PC-3 (cell line): ENCODE measurements at regions not wholly inside any gene's neighbourhood (a gene's known extent, or its start where the extent isn't known, plus 50 kb on each side); places are given as distances from the start of the nearest gene placed in this dataset.

ENCODE experiments used
- ATAC-seq: fragments of 200-7000 bp; cut with Tn5 transposase; 2 replicates; pipeline ENCODE4 v1.9.1; 2020; ENCODE audit warnings: mild to moderate bottlenecking, moderate library complexity
- BruUV-seq: library from RNA; stranded (reverse); fragments of 400-500 nt; replicated peaks from 2 replicates; lab custom pipeline; 2021; lab: Mats Ljungman, UMichigan
- CTCF ChIA-PET: fragments of 300-600 bp; sonication (Branson Sonifier 250); formaldehyde crosslinking; loops from one replicate; lab custom pipeline; 2022; ENCODE audit warnings: antibody characterized with exemption; lab: Charles Lee
- POLR2A ChIA-PET: fragments of 300-600 bp; sonication (Branson Sonifier 250); formaldehyde crosslinking; loops from one replicate; lab custom pipeline; 2022; ENCODE audit warnings: antibody characterized with exemption; ENCODE audit not compliant: unreplicated experiment; lab: Charles Lee
- DNase-seq: peaks from one replicate; pipeline ENCODE4 v3.0.0-alpha.2; 2015
- H2AFZ ChIP-seq: fragments of 300-600 bp; sonication (generic); 2 replicates; pipeline ENCODE4 v1.6.0; 2016; ENCODE audit warnings: antibody characterized with exemption, low read length
- H3F3A ChIP-seq: fragments of 300-600 bp; sonication (generic); one replicate; pipeline ENCODE4 v1.6.0; 2017; ENCODE audit warnings: antibody characterized with exemption, low read length, control low read depth, mild to moderate bottlenecking; ENCODE audit not compliant: unreplicated experiment
- H3K27ac ChIP-seq: fragments of 300-600 bp; sonication (generic); 2 replicates; pipeline ENCODE4 v1.5.1; 2016; ENCODE audit warnings: mild to moderate bottlenecking, low read length
- H3K27me3 ChIP-seq: fragments of 300-600 bp; sonication (generic); 2 replicates; pipeline ENCODE4 v1.6.1; 2016; ENCODE audit warnings: low read length, mixed read lengths
- H3K36me3 ChIP-seq: fragments of 300-600 bp; sonication (generic); 2 replicates; pipeline ENCODE4 v1.6.1; 2016; ENCODE audit warnings: low read depth, mixed run types, low read length, mixed read lengths
- H3K4me1 ChIP-seq: fragments of 300-600 bp; sonication (generic); 2 replicates; pipeline ENCODE4 v1.5.1; 2016; ENCODE audit warnings: low read length; ENCODE audit not compliant: insufficient read depth
- H3K4me2 ChIP-seq: fragments of 300-600 bp; sonication (generic); 2 replicates; pipeline ENCODE4 v1.6.0; 2016; ENCODE audit warnings: low read length
- H3K4me3 ChIP-seq: fragments of 300-600 bp; sonication (generic); 2 replicates; pipeline ENCODE4 v1.5.1; 2016; ENCODE audit warnings: mild to moderate bottlenecking, low read length, mixed read lengths
- H3K79me2 ChIP-seq: fragments of 300-600 bp; sonication (generic); 2 replicates; pipeline ENCODE4 v1.6.1; 2017; ENCODE audit warnings: low read length, mixed read lengths
- H3K9ac ChIP-seq: fragments of 300-600 bp; sonication (generic); 2 replicates; pipeline ENCODE4 v1.6.0; 2016; ENCODE audit warnings: mild to moderate bottlenecking, low read length
- H3K9me2 ChIP-seq: fragments of 300-600 bp; sonication (generic); replicated peaks from 2 replicates; pipeline ENCODE4 v1.6.1; 2016; ENCODE audit warnings: mixed run types, low read length, mixed read lengths
- H3K9me3 ChIP-seq: fragments of 300-600 bp; sonication (generic); 2 replicates; pipeline ENCODE4 v1.6.1; 2016; ENCODE audit warnings: low read length, mixed read lengths
- H4K20me1 ChIP-seq: fragments of 300-600 bp; sonication (generic); 2 replicates; pipeline ENCODE4 v1.6.1; 2016; ENCODE audit warnings: low read length, mixed read lengths
- EZH2 ChIP-seq: fragments of 300-600 bp; sonication (generic); IDR thresholded peaks from one replicate; pipeline ENCODE4 v1.6.1; 2017; ENCODE audit warnings: antibody characterized with exemption, mild to moderate bottlenecking, low read length; ENCODE audit not compliant: unreplicated experiment
- EZH2phosphoT487 ChIP-seq: fragments of 300-600 bp; sonication (generic); IDR thresholded peaks from 2 replicates; pipeline ENCODE4 v1.6.1; 2018; ENCODE audit warnings: mild to moderate bottlenecking, antibody characterized with exemption, low read length, borderline replicate concordance
- intact Hi-C: fragments of 100-400 bp; cut with micrococcal nuclease; formaldehyde crosslinking; loops from 2 replicates; pipeline ENCODE4 v1.9.0; 2023
- TF ChIP-seq, protein P1 (sequence below): fragments of 300-600 bp; sonication (generic); conservative IDR thresholded peaks from 2 replicates; pipeline ENCODE4 v1.5.1; 2017; ENCODE audit warnings: antibody characterized with exemption, low read depth, mild to moderate bottlenecking, low read length

DNA sequence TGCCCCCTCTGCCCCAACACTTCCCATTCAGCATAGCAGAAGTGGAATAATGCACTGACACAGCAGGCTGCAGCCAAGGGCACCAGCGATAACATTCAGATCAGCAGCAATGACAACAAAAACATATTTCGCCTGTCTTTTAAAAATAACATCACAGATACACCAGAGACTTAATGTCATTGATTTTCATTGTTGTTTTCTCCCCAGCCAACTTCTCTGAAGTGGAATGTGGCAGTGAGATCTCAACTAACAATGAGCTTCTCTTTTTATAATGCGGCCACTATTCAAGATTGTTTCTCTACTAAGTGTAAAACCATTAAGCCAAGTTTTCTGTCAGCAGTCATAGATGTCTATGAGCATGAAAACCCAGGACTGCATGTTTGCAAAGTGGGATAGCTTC, 158.2 kb upstream of the TMEM229A start:
- no peak for DNase-seq
- Histone ChIP-seq H3F3A (no peaks in the 10 kb centered on the region), H2AFZ (no peak overlapping the region), H3K4me2 (no peak overlapping the region), H3K36me3 (no peaks in the 10 kb centered on the region), H3K27ac (no peak overlapping the region), H4K20me1 (no peaks in the 10 kb centered on the region), H3K4me1 (no peaks in the 10 kb centered on the region), H3K27me3 (no peaks in the 10 kb centered on the region), H3K9me2 (no peaks in the 10 kb centered on the region), H3K9me3 (no peaks in the 10 kb centered on the region), H3K9ac (no peak overlapping the region), H3K79me2 (no peaks in the 10 kb centered on the region), H3K4me3 (no peak overlapping the region)
- no TSS peak for BruUV-seq
- TF ChIP-seq EZH2 (no peak), EZH2phosphoT487 (no peak)
- TF ChIP-seq, protein P1, sequence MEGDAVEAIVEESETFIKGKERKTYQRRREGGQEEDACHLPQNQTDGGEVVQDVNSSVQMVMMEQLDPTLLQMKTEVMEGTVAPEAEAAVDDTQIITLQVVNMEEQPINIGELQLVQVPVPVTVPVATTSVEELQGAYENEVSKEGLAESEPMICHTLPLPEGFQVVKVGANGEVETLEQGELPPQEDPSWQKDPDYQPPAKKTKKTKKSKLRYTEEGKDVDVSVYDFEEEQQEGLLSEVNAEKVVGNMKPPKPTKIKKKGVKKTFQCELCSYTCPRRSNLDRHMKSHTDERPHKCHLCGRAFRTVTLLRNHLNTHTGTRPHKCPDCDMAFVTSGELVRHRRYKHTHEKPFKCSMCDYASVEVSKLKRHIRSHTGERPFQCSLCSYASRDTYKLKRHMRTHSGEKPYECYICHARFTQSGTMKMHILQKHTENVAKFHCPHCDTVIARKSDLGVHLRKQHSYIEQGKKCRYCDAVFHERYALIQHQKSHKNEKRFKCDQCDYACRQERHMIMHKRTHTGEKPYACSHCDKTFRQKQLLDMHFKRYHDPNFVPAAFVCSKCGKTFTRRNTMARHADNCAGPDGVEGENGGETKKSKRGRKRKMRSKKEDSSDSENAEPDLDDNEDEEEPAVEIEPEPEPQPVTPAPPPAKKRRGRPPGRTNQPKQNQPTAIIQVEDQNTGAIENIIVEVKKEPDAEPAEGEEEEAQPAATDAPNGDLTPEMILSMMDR = no peak
- intact Hi-C loops = no loop called here
- ATAC-seq = no peak
- ChIA-PET CTCF (no interaction called here), POLR2A (no interaction called here)

DNA sequence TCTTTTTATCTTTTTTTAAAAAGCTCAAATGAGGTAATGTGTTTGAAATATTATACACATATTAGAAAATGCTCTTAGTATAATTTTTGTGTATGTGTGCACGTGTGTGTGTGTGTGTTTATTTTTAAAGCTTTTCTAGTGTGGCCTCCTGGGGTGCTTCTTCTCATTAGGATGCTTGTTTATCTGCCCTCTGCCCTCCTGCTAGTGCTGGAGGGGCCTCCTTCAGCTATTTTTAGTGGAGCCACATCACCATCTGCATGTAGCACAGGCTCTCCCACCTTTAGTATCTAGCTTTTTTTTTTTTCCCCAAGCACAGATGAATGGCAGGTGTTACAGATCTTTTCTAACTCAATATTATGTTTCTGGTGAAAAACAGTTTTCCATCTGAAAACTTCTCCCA, 155.7 kb upstream of the TMEM229A start:
- Histone ChIP-seq H3K4me2 (no peak overlapping the region), H3K9me3 (no peaks in the 10 kb centered on the region), H3K9ac (no peak overlapping the region), H4K20me1 (no peaks in the 10 kb centered on the region), H3K4me3 (no peak overlapping the region), H3K36me3 (no peaks in the 10 kb centered on the region), H3K79me2 (no peaks in the 10 kb centered on the region), H3K27ac (no peak overlapping the region), H3K9me2 (no peaks in the 10 kb centered on the region), H3K4me1 (peaks cover 6% of the 10 kb centered on the region; the same call in 1 of the 2 replicates), H2AFZ (no peak overlapping the region), H3F3A (no peaks in the 10 kb centered on the region), H3K27me3 (no peaks in the 10 kb centered on the region)
- intact Hi-C loops = no loop called here
- DNase-seq (no peak), ATAC-seq (no peak)
- TF ChIP-seq EZH2 (no peak), EZH2phosphoT487 (no peak)
- TF ChIP-seq, protein P1 = no peak
- no TSS peak for BruUV-seq
- ChIA-PET CTCF (interaction anchor here (0.6 kb wide), 1 partner anchor 577 kb away, joined by 3 read pairs; the partner anchor contains the start of gene GPR37), POLR2A (no interaction called here)

DNA sequence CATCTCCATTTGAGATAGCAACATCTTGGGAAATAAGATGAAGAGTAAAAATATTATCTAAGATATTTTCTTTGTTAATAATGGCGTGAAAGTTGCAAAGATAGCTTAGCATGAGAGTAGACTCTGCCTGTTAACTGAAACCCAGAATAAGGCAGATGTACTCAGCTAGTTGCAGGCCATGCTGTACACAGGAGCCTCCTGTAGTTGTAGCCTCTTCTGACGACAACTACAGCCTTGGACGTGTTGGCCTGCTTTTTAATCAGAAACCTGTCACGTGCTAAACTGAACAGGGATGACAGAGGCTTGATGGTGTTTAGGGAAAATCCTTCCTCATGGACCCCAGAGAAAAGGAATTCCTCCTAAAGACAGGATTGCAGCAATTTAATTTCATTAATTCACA, 155.1 kb upstream of the TMEM229A start:
- no peak for ATAC-seq
- Histone ChIP-seq H3K9me3 (no peaks in the 10 kb centered on the region), H4K20me1 (no peaks in the 10 kb centered on the region), H3K79me2 (no peaks in the 10 kb centered on the region), H3K36me3 (no peaks in the 10 kb centered on the region), H2AFZ (no peak overlapping the region), H3K27ac (no peak overlapping the region), H3K9ac (no peak overlapping the region), H3K4me3 (no peak overlapping the region), H3K27me3 (no peaks in the 10 kb centered on the region), H3K4me2 (no peak overlapping the region), H3K9me2 (no peaks in the 10 kb centered on the region), H3F3A (no peaks in the 10 kb centered on the region), H3K4me1 (peaks cover 6% of the 10 kb centered on the region; the same call in 1 of the 2 replicates)
- BruUV-seq = no TSS peak
- ChIA-PET POLR2A (no interaction called here), CTCF (no interaction called here)
- intact Hi-C loops = no loop called here
- TF ChIP-seq EZH2 (no peak), EZH2phosphoT487 (no peak)
- TF ChIP-seq, protein P1 = no peak
- DNase-seq = no peak
